ENCODE measurements at regions not wholly inside any gene's neighbourhood (a gene's known extent, or its start where the extent isn't known, plus 50 kb on each side); places are given as distances from the start of the nearest gene placed in this dataset.

DNA sequence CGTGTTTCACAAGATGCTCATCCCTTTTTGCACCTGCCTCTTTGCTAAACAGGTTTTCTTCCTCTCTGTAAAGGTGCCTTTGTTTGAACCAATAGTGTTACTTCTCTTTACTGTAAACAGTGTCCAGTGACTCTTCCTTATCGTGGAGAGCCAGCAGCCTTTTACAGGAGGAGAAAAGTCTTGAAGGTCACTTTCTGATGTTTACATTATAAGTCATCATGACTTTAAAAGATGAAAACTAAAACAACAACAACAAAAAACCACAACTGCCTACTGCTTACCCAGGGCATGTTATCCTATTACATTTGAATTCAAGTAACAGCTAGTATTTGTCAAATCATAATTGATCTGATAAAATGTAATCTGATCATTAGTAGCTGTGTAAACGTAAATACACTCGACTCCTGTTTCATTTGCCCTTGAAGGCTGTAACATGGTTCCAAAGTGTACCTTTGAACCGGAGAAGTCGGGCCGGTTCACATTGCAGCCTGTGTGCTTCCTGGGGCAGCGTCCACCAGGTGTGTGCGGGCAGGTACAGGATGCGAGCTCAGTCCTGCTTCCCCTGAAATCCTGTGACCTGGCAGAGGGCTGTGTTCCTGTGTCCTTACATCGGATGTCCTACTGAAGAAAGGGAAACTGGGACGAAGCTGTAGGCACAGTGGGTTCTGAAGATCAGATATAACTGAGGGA lies 118.1 kb downstream of the C9orf152 start:
- Histone ChIP-seq H3K36me3 (ENCODE audit: control insufficient read depth in 1 of 2, insufficient read depth in 2 of 2, low read depth in 1 of 2, low read length in 2 of 2) (peaks cover 3 to 50% of the 10 kb centered on the region in 2 experiments), H3K4me3 (ENCODE audit: insufficient read depth in 1 of 2, low read depth in 1 of 2, low read length in 2 of 2) (no peak overlapping the region), H3K9ac (ENCODE audit: low read length) (no peak overlapping the region), H3K4me1 (ENCODE audit: control insufficient read depth, insufficient read depth, low read depth, low read length) (peaks cover 6% of the 10 kb centered on the region), H3K79me1 (replicated peaks; ENCODE audit: low read length, poor library complexity, severe bottlenecking) (peaks cover 3% of the 10 kb centered on the region), H2AFZ (ENCODE audit: low read depth, low read length) (no peak overlapping the region), H3K4me2 (ENCODE audit: low read length, poor library complexity, severe bottlenecking) (no peak overlapping the region), H3K18ac (ENCODE audit: low read depth in 1 of 2, low read length in 2 of 2) (peak overlapping the region in 1 of 2 experiments; percentile 63), H2AK5ac (ENCODE audit: low read length, severe bottlenecking) (no peak overlapping the region), H3K23ac (ENCODE audit: low read length in 2 of 2) (peak overlapping the region in 1 of 2 experiments; percentile 87), H3K9me3 (ENCODE audit: control insufficient read depth, low read length) (no peaks in the 10 kb centered on the region), H3K14ac (ENCODE audit: low read length in 2 of 2) (peak overlapping the region in 1 of 2 experiments; percentile 91), H2BK120ac (ENCODE audit: low read depth, low read length) (no peak overlapping the region), H2BK5ac (ENCODE audit: low read depth, low read length, poor library complexity, severe bottlenecking) (no peak overlapping the region), H2BK15ac (ENCODE audit: low read depth, poor library complexity, severe bottlenecking) (no peak overlapping the region), H3K4ac (ENCODE audit: low read depth in 1 of 2, low read length in 2 of 2) (peak overlapping the region; percentile 6 to 8), H4K91ac (ENCODE audit: low read length) (no peak overlapping the region), H4K8ac (ENCODE audit: low read length) (peak overlapping the region; percentile 47), H3K27ac (ENCODE audit: low read length, poor library complexity, severe bottlenecking) (peak overlapping the region; percentile 27), H2BK12ac (ENCODE audit: low read length in 2 of 2) (peak overlapping the region in 1 of 2 experiments; percentile 69), H3K27me3 (ENCODE audit: control insufficient read depth in 1 of 2, insufficient read depth in 1 of 2, low read length in 2 of 2) (no peaks in the 10 kb centered on the region)
- 84% methylated on average over 11 of the region's 12 CpGs for WGBS
- DNase-seq: no peak

DNA sequence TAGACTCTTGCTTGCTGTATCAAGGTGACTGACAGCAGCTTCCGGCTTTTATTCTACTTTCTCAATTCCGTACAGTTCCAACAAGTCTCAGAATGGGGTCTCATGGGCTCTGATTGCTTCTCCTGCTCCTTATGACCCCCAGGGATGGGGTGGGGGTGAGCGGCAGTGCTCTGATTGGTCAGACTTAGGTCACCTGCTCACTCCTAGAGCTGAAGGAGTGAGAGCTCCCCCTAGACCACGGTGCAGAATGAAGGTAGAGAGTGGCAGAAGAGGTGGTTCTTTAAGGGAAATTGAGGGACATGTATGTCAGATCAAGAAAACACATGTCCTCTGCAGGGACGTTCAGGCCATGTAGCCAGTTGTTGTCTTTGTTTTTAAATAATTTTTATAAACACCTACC lies 115.2 kb downstream of the C9orf152 start:
- Histone ChIP-seq H2BK5ac (ENCODE audit: low read depth, low read length, poor library complexity, severe bottlenecking) (no peak overlapping the region), H2AFZ (ENCODE audit: low read depth, low read length) (no peak overlapping the region), H3K4me2 (ENCODE audit: low read length, poor library complexity, severe bottlenecking) (no peak overlapping the region), H3K36me3 (ENCODE audit: control insufficient read depth in 1 of 2, insufficient read depth in 2 of 2, low read depth in 1 of 2, low read length in 2 of 2) (peaks cover 3 to 27% of the 10 kb centered on the region in 2 experiments), H3K9ac (ENCODE audit: low read length) (no peak overlapping the region), H2BK12ac (ENCODE audit: low read length in 2 of 2) (no peak overlapping the region), H3K4ac (ENCODE audit: low read depth in 1 of 2, low read length in 2 of 2) (no peak overlapping the region), H3K79me1 (replicated peaks; ENCODE audit: low read length, poor library complexity, severe bottlenecking) (peaks cover 8% of the 10 kb centered on the region), H3K4me1 (ENCODE audit: control insufficient read depth, insufficient read depth, low read depth, low read length) (peaks cover 8% of the 10 kb centered on the region), H3K27me3 (ENCODE audit: control insufficient read depth in 1 of 2, insufficient read depth in 1 of 2, low read length in 2 of 2) (no peaks in the 10 kb centered on the region), H3K14ac (ENCODE audit: low read length in 2 of 2) (no peak overlapping the region), H3K23ac (ENCODE audit: low read length in 2 of 2) (no peak overlapping the region), H4K91ac (ENCODE audit: low read length) (no peak overlapping the region), H2AK5ac (ENCODE audit: low read length, severe bottlenecking) (no peak overlapping the region), H3K18ac (ENCODE audit: low read depth in 1 of 2, low read length in 2 of 2) (no peak overlapping the region), H2BK120ac (ENCODE audit: low read depth, low read length) (no peak overlapping the region), H4K8ac (ENCODE audit: low read length) (no peak overlapping the region), H3K27ac (ENCODE audit: low read length, poor library complexity, severe bottlenecking) (no peak overlapping the region), H3K9me3 (ENCODE audit: control insufficient read depth, low read length) (no peaks in the 10 kb centered on the region), H2BK15ac (ENCODE audit: low read depth, poor library complexity, severe bottlenecking) (no peak overlapping the region), H3K4me3 (ENCODE audit: insufficient read depth in 1 of 2, low read depth in 1 of 2, low read length in 2 of 2) (no peak overlapping the region)
- DNase-seq: no peak
- WGBS: 99% methylated on average over 3 of the region's 5 CpGs

DNA sequence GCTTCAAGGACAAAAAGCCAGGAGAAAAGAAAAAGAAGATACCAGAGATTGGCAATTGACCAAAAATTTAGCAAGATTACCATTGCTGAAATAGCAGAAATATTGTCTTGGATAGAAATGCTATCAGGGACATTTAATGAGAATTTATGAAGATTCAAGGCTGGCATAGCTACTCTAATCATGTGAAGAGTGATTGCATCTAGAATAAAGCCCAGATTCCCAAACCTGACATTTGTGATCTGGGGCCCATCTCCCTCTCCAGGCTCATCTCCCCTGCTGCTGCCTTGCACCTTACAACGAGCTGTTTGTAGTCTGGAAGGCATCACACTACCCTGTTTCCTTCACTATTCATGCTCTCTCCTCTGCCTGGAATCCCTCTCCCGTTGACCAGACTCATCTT lies 114.5 kb downstream of the C9orf152 start:
- no peak overlapping the region for H3K18ac ChIP-seq (ENCODE audit: low read depth in 1 of 2, low read length in 2 of 2)
- H2BK120ac ChIP-seq (ENCODE audit: low read depth, low read length): no peak overlapping the region

GRCh38 chr9:110093871-110094270 lies 114.1 kb downstream of the C9orf152 start:
- no peak overlapping the region for H2AK5ac ChIP-seq (ENCODE audit: low read length, severe bottlenecking)
- DNase-seq: no peak
- no peak overlapping the region for H2BK5ac ChIP-seq (ENCODE audit: low read depth, low read length, poor library complexity, severe bottlenecking)
- peaks cover 8% of the 10 kb centered on the region for H3K4me1 ChIP-seq (ENCODE audit: control insufficient read depth, insufficient read depth, low read depth, low read length)
- H2BK120ac ChIP-seq (ENCODE audit: low read depth, low read length): no peak overlapping the region
- H4K91ac ChIP-seq (ENCODE audit: low read length): no peak overlapping the region
- no peaks in the 10 kb centered on the region for H3K9me3 ChIP-seq (ENCODE audit: control insufficient read depth, low read length)
- no peaks in the 10 kb centered on the region for H3K27me3 ChIP-seq (ENCODE audit: control insufficient read depth in 1 of 2, insufficient read depth in 1 of 2, low read length in 2 of 2)
- no peak overlapping the region for H3K14ac ChIP-seq (ENCODE audit: low read length in 2 of 2)
- H3K4me2 ChIP-seq (ENCODE audit: low read length, poor library complexity, severe bottlenecking): no peak overlapping the region
- no peak overlapping the region for H3K18ac ChIP-seq (ENCODE audit: low read depth in 1 of 2, low read length in 2 of 2)
- WGBS: 97% methylated on average over 4 of the region's 4 CpGs
- no peak overlapping the region for H3K4ac ChIP-seq (ENCODE audit: low read depth in 1 of 2, low read length in 2 of 2)
- no peak overlapping the region for H3K4me3 ChIP-seq (ENCODE audit: insufficient read depth in 1 of 2, low read depth in 1 of 2, low read length in 2 of 2)
- peak overlapping the region in 1 of 2 experiments; percentile 29 for H2BK12ac ChIP-seq (ENCODE audit: low read length in 2 of 2)
- peaks cover 3 to 33% of the 10 kb centered on the region in 2 experiments for H3K36me3 ChIP-seq (ENCODE audit: control insufficient read depth in 1 of 2, insufficient read depth in 2 of 2, low read depth in 1 of 2, low read length in 2 of 2)
- no peak overlapping the region for H2BK15ac ChIP-seq (ENCODE audit: low read depth, poor library complexity, severe bottlenecking)
- H3K23ac ChIP-seq (ENCODE audit: low read length in 2 of 2): no peak overlapping the region
- H4K8ac ChIP-seq (ENCODE audit: low read length): no peak overlapping the region
- no peak overlapping the region for H3K9ac ChIP-seq (ENCODE audit: low read length)
- peaks cover 8% of the 10 kb centered on the region for H3K79me1 ChIP-seq (replicated peaks; ENCODE audit: low read length, poor library complexity, severe bottlenecking)
- H3K27ac ChIP-seq (ENCODE audit: low read length, poor library complexity, severe bottlenecking): no peak overlapping the region
- no peak overlapping the region for H2AFZ ChIP-seq (ENCODE audit: low read depth, low read length)

More for the DNA sequence above, 114.5 kb downstream of the C9orf152 start:
- H3K27me3 ChIP-seq (ENCODE audit: control insufficient read depth in 1 of 2, insufficient read depth in 1 of 2, low read length in 2 of 2): no peaks in the 10 kb centered on the region
- H3K36me3 ChIP-seq (ENCODE audit: control insufficient read depth in 1 of 2, insufficient read depth in 2 of 2, low read depth in 1 of 2, low read length in 2 of 2): peaks cover 3 to 29% of the 10 kb centered on the region in 2 experiments
- WGBS: 42% methylated on average over 2 of the region's 2 CpGs
- H2AFZ ChIP-seq (ENCODE audit: low read depth, low read length): no peak overlapping the region
- no peak overlapping the region for H3K4ac ChIP-seq (ENCODE audit: low read depth in 1 of 2, low read length in 2 of 2)
- no peak overlapping the region for H3K9ac ChIP-seq (ENCODE audit: low read length)
- no peak overlapping the region for H3K4me2 ChIP-seq (ENCODE audit: low read length, poor library complexity, severe bottlenecking)
- H2AK5ac ChIP-seq (ENCODE audit: low read length, severe bottlenecking): no peak overlapping the region
- no peak for DNase-seq
- no peaks in the 10 kb centered on the region for H3K9me3 ChIP-seq (ENCODE audit: control insufficient read depth, low read length)
- H3K4me3 ChIP-seq (ENCODE audit: insufficient read depth in 1 of 2, low read depth in 1 of 2, low read length in 2 of 2): no peak overlapping the region
- H3K27ac ChIP-seq (ENCODE audit: low read length, poor library complexity, severe bottlenecking): no peak overlapping the region
- H2BK12ac ChIP-seq (ENCODE audit: low read length in 2 of 2): no peak overlapping the region
- H3K14ac ChIP-seq (ENCODE audit: low read length in 2 of 2): no peak overlapping the region
- H4K8ac ChIP-seq (ENCODE audit: low read length): peak overlapping the region; percentile 12
- peaks cover 8% of the 10 kb centered on the region for H3K79me1 ChIP-seq (replicated peaks; ENCODE audit: low read length, poor library complexity, severe bottlenecking)
- no peak overlapping the region for H2BK5ac ChIP-seq (ENCODE audit: low read depth, low read length, poor library complexity, severe bottlenecking)
- H4K91ac ChIP-seq (ENCODE audit: low read length): no peak overlapping the region
- no peak overlapping the region for H2BK15ac ChIP-seq (ENCODE audit: low read depth, poor library complexity, severe bottlenecking)
- peaks cover 8% of the 10 kb centered on the region for H3K4me1 ChIP-seq (ENCODE audit: control insufficient read depth, insufficient read depth, low read depth, low read length)
- H3K23ac ChIP-seq (ENCODE audit: low read length in 2 of 2): no peak overlapping the region
